BLaER1 (cell line): ENCODE measurements at regions not wholly inside any gene's neighbourhood (a gene's known extent, or its start where the extent isn't known, plus 50 kb on each side); places are given as distances from the start of the nearest gene placed in this dataset.
A peak's percentile ranks its signal among the peaks of the same experiment; 100 is the strongest.
"Not testable (repeated sequence)": the region's sequence is repeated elsewhere in the genome, so short reads cannot be mapped to it uniquely, and the experiment has no call there.

ENCODE experiments used
- H3K27ac ChIP-seq: shearing (Covaris generic); formaldehyde crosslinking; 2 replicates; pipeline ENCODE4 v1.8.1; 2022
- H3K27me3 ChIP-seq: shearing (Covaris generic); formaldehyde crosslinking; 2 replicates; pipeline ENCODE4 v1.8.1; 2022
- H3K36me3 ChIP-seq: shearing (Covaris generic); formaldehyde crosslinking; 2 replicates; pipeline ENCODE4 v1.8.1; 2022
- H3K4me1 ChIP-seq: shearing (Covaris generic); formaldehyde crosslinking; 2 replicates; pipeline ENCODE4 v1.8.1; 2022
- H3K4me2 ChIP-seq: shearing (Covaris generic); formaldehyde crosslinking; 2 replicates; pipeline ENCODE4 v1.8.1; 2022
- H3K4me3 ChIP-seq: shearing (Covaris generic); formaldehyde crosslinking; 2 replicates; pipeline ENCODE4 v1.8.1; 2022
- H3K9ac ChIP-seq: shearing (Covaris generic); formaldehyde crosslinking; 2 replicates; pipeline ENCODE4 v1.8.1; 2022
- H3K9me3 ChIP-seq: shearing (Covaris generic); formaldehyde crosslinking; 2 replicates; pipeline ENCODE4 v1.8.1; 2022
- H4K20me1 ChIP-seq: shearing (Covaris generic); formaldehyde crosslinking; 2 replicates; pipeline ENCODE4 v1.8.1; 2022
- Cebpa-rat ChIP-seq: shearing (Covaris generic); IDR thresholded peaks from 2 replicates; pipeline ENCODE4 v1.8.1; 2022

DNA sequence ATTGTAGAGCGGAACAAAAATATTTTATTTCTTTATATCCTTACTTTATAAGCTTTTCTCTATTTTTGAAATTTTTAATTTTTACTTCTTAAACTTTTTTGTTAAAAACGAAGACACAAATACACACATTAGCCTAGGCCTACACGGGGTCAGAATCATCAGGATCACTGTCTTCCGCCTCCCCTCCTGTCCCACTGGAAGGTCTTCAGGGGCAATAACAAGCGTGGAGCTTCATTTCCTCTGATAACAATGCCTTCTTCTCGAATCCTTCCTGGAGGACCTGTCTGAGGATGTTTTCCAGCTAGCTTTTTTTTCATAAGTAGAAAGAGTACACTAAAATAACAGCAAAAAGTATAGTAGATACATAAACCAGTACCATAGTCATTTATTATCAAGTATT lies 77.7 kb upstream of the DGKG start:
- Histone ChIP-seq H3K4me1 (peaks cover 6% of the 10 kb centered on the region), H3K27me3 (no peaks in the 10 kb centered on the region), H3K9ac (no peak overlapping the region), H3K27ac (no peak overlapping the region), H3K36me3 (no peaks in the 10 kb centered on the region), H4K20me1 (no peaks in the 10 kb centered on the region), H3K9me3 (peaks cover 6% of the 10 kb centered on the region), H3K4me3 (no peak overlapping the region), H3K4me2 (no peak overlapping the region)
- no peak for TF ChIP-seq Cebpa-rat

DNA sequence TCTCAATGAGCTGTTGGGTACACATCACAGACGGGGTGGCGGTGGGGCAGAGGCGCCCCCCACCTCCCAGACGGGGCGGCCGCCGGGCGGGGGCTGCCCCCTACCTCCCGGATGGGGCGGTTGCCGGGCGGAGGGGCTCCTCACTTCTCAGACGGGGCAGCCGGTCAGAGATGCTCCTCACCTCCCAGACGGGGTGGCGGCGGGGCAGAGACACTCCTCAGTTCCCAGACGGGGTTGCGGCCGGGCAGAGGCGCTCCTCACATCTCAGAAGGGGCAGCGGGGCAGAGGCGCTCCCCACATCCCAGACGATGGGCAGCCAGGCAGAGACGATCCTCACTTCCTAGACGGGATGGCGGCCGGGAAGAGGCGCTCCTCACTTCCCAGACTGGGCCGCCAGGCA lies 73.3 kb upstream of the DGKG start:
- H3K36me3 ChIP-seq, H3K27ac ChIP-seq, H3K9me3 ChIP-seq, H3K4me2 ChIP-seq, H4K20me1 ChIP-seq, H3K27me3 ChIP-seq, H3K9ac ChIP-seq, H3K4me3 ChIP-seq: not testable (repeated sequence)
- H3K4me1 ChIP-seq = peaks cover 21% of the 10 kb centered on the region

DNA sequence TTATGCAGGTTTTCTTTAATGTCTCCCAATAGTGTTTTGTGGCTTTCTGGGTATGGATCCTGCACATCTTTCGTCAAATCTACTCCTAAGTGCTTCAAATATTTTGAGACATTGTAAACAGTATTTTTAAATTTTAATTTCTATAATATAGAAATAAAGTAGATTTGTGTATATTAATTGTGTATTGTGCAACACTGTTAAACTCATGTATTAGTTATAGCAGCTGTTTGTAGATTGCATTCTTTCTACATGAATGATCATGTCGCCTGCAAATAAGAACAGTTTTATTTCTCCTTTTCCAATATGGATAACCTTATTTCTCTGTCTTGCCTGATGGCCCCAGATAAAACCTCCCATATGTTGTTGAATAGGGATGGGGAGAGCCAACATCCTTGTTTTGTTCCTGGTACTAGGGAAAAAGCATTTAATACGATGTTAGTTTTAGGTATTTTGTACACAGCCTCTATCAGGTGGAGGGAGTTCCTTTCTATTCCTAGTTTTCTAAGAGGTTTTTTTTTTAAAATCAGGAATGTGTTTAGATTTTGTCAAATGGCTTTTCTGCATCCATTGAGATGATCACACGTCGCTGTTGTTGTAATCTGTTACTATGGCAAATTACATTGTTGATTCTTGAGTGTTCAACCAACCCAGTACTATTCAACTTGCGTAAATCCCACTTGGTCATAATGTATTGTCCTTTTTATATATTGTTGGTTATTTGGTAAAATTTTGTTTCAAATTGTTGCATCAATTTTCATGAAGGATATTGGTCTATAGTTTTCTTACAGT lies 71.1 kb upstream of the DGKG start:
- no peak; the same call in 1 of the 2 replicates for TF ChIP-seq Cebpa-rat
- Histone ChIP-seq H3K27ac (no peak overlapping the region), H3K9me3 (peaks cover 6% of the 10 kb centered on the region), H3K4me1 (peaks cover 38% of the 10 kb centered on the region), H3K4me3 (no peak overlapping the region), H4K20me1 (no peaks in the 10 kb centered on the region), H3K4me2 (no peak overlapping the region), H3K36me3 (no peaks in the 10 kb centered on the region), H3K27me3 (no peaks in the 10 kb centered on the region), H3K9ac (no peak overlapping the region)

DNA sequence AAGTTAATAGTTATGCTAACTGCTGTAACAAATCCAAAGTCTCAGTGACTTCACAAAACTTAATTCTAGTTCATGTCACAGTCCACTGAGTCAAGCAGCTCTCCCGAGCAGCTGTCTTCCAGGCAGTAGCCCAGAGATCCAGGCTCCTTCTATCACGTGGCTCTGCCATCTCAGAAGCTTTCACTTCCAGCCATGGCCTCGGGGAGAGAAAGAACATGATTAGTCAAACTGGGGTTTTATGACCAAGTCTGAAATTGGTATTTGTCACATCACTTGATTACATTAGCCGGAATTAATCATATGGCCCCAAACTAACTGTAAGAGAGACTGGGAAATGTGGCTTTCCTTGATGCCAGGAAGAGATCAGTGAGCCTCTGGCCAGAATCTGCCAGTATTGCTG lies 70.2 kb upstream of the DGKG start:
- Histone ChIP-seq H3K36me3 (no peaks in the 10 kb centered on the region), H3K4me2 (peak overlapping the region; percentile 57), H3K9ac (peak overlapping the region; percentile 31; the same call in 1 of the 2 replicates)

DNA sequence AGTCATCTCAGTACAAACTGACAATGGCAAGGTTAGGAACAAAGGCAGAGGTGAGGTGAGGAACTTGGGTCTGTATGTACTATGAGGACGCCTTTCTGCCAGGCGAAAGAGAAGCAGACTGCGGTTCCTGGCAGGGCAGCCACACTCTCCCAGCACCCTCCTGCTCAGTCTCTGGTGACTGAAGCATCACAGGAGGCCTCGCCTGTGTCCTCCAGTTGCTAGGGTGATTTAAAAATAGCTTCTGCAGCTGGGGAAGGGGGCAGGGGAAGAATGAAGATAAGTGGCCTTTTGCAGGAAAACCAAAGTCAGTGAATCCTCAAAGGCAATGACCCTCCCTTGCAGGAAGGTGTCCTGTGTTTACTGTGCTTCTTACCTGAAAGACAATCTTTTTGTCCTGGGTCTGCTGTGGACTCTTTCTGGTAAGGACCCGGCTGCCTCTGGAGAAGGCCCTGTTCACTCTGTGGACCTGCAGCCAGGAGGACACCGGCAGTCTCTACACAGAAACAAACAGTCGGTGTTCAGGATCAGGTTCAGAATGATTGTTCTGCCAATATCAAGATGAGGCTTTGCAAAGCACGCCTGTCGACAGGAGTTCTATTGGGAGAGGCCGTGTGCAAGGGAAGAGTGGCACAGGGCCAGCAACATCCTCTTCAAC lies 65.7 kb upstream of the DGKG start:
- Histone ChIP-seq H3K4me1 (peaks cover 75% of the 10 kb centered on the region), H4K20me1 (no peaks in the 10 kb centered on the region), H3K4me2 (peak overlapping the region; percentile 89), H3K9me3 (no peaks in the 10 kb centered on the region), H3K27me3 (no peaks in the 10 kb centered on the region), H3K4me3 (peak overlapping the region; percentile 50; the same call in 1 of the 2 replicates), H3K9ac (peak overlapping the region; percentile 64), H3K27ac (peak overlapping the region; percentile 87), H3K36me3 (no peaks in the 10 kb centered on the region)
- TF ChIP-seq Cebpa-rat = no peak

More for the DNA sequence above, 70.2 kb upstream of the DGKG start:
- Histone ChIP-seq H4K20me1 (no peaks in the 10 kb centered on the region), H3K27me3 (no peaks in the 10 kb centered on the region), H3K27ac (peak overlapping the region; percentile 41; the same call in 1 of the 2 replicates), H3K4me3 (no peak overlapping the region), H3K9me3 (peaks cover 6% of the 10 kb centered on the region), H3K4me1 (peaks cover 48% of the 10 kb centered on the region)
- no peak for TF ChIP-seq Cebpa-rat

DNA sequence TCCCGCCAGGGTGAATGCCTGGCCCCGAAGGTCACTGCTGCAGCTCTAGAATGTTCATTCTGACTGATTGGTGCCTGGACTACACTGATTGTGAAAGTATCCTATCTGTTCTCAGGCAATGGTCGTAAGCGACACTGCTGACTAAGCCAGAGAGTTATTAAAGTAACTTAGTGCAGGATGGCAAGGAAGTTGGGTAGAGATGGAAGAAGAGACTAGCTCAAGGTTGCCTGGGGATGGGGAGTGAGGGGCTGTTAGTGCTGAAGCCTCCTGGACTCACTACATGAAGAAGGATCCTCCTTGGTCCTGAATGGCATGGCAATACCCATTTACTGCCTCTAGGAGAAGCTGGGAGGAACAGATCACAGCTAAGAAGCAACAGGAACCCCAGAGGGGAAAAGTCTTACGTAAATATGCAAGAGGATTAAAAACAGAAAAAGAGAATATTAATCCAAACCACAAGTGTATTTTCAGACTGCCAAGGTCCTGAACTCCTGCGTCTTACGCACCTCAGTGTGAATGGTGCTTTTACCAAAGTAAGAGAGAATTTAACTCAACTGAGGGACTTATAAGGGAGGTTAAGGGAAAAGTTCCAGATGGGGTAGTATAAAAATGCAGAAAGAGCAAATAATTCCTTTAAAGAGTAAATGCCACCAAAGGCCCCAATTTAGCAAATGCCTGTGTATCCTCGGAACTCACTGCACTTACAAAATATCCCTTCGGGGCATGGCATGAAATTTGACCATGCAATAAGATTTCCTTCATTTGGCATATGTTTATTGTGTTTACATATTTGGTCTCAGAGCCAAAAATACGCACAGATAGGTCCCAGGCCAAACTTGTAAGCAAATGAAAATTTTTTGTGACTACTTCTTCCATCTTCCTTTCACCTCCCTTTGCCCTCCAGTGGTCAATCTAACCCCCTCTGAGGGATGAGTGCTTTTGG lies 64.0 kb upstream of the DGKG start:
- H3K27me3 ChIP-seq = no peaks in the 10 kb centered on the region
- H3K27ac ChIP-seq = peak overlapping the region; percentile 87
- H3K4me2 ChIP-seq = peak overlapping the region; percentile 89
- no peaks in the 10 kb centered on the region for H4K20me1 ChIP-seq
- no peak overlapping the region; the same call in 1 of the 2 replicates for H3K9ac ChIP-seq
- peaks cover 58% of the 10 kb centered on the region for H3K4me1 ChIP-seq
- no peak for TF ChIP-seq Cebpa-rat
- H3K4me3 ChIP-seq = no peak overlapping the region
- H3K9me3 ChIP-seq = no peaks in the 10 kb centered on the region
- no peaks in the 10 kb centered on the region for H3K36me3 ChIP-seq

DNA sequence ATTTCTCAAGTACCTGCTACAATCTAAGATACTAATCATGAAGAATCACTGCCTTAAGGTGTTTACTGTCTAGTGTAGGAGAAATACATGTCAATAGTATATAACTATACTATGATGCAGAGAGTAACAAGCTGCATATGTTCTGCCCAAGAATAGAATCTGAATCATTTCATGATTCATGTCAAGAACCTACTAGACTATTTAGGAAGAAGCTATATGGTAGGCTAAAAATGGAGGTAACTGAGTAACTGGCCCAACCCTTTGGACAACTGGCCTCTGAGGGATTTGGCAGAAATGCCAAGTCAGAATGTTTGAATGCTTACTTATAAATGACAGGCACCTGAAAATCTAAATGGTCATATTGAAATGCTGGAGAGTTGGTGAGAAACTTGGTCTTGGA lies 59.9 kb upstream of the DGKG start:
- H4K20me1 ChIP-seq = no peaks in the 10 kb centered on the region
- no peak overlapping the region for H3K27ac ChIP-seq
- no peaks in the 10 kb centered on the region for H3K9me3 ChIP-seq
- H3K36me3 ChIP-seq = no peaks in the 10 kb centered on the region
- H3K27me3 ChIP-seq = no peaks in the 10 kb centered on the region
- TF ChIP-seq Cebpa-rat = no peak
- no peak overlapping the region for H3K9ac ChIP-seq
- H3K4me1 ChIP-seq = peaks cover 25% of the 10 kb centered on the region
- no peak overlapping the region for H3K4me3 ChIP-seq
- no peak overlapping the region for H3K4me2 ChIP-seq

DNA sequence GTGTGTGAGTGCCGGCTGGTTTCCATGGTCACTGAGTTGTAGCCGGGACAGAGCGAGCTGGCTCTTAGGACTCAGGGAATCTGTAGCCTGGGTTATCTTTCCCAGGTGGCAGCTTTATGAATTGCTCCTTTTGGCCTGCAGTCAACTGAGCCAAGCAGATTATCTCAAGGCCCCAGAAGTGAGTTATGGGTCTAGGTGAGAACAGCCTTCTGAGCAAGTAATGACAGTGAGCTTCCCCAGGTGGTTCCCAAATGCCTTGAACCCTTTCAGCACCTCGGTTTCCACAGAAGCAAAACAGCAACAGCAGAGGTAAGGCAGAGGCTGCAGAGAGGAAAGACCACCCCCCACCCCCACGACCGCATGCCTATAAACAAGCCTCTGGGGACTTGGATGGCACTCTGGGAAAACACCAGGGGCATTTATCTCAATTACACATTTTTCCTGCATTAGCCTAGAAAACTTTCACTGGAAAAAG lies 56.7 kb upstream of the DGKG start:
- no peaks in the 10 kb centered on the region for H3K27me3 ChIP-seq
- no peak for TF ChIP-seq Cebpa-rat
- no peaks in the 10 kb centered on the region for H4K20me1 ChIP-seq
- no peaks in the 10 kb centered on the region for H3K9me3 ChIP-seq
- H3K4me3 ChIP-seq = no peak overlapping the region
- no peak overlapping the region for H3K4me2 ChIP-seq
- no peak overlapping the region for H3K9ac ChIP-seq
- H3K4me1 ChIP-seq = peaks cover 19% of the 10 kb centered on the region
- no peaks in the 10 kb centered on the region for H3K36me3 ChIP-seq
- no peak overlapping the region for H3K27ac ChIP-seq

DNA sequence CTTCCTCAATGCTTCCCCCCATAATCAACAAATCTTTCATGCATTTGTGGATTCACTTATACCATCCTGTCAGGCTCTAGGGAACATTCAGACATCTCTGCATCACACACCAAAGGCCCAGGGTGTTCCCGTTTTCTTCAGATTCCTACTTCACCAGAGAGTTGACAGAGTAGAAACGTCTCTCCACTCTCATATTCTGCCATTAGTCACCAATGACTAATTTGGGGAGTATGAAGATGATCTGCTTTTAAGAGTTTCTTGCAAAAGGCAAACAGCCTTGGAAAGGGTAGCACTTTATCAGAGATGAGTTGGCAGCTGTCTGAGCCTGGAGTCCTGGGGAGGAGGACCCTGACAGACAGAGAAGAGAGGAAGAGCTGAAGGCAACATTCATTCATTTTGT lies 55.8 kb upstream of the DGKG start:
- peaks cover 28% of the 10 kb centered on the region for H3K4me1 ChIP-seq
- no peaks in the 10 kb centered on the region for H3K9me3 ChIP-seq
- no peak for TF ChIP-seq Cebpa-rat
- H3K9ac ChIP-seq = no peak overlapping the region
- no peaks in the 10 kb centered on the region for H3K27me3 ChIP-seq
- no peak overlapping the region for H3K27ac ChIP-seq
- no peak overlapping the region for H3K4me2 ChIP-seq
- no peak overlapping the region for H3K4me3 ChIP-seq
- no peaks in the 10 kb centered on the region for H3K36me3 ChIP-seq
- no peaks in the 10 kb centered on the region for H4K20me1 ChIP-seq
